GM12891 (cell line): ENCODE measurements at regions not wholly inside any gene's neighbourhood (a gene's known extent, or its start where the extent isn't known, plus 50 kb on each side); places are given as distances from the start of the nearest gene placed in this dataset.

Experiments used
- DNase-seq: peaks from one replicate; pipeline ENCODE4 v3.0.0; 2011; ENCODE audit warnings: low spot score; ENCODE audit not compliant: insufficient read length
- FAIRE-seq: peaks from 2 replicates; lab custom pipeline; 2011; peaks lifted over from hg19 to GRCh38; lab: Jason Lieb, UNC
- PAX5 ChIP-seq: IDR thresholded peaks from 2 replicates; pipeline ENCODE4 v1.6.1; 2011; ENCODE audit warnings: low read length, moderate library complexity, mild to moderate bottlenecking; ENCODE audit not compliant: insufficient read depth, severe bottlenecking
- POLR2A ChIP-seq: IDR thresholded peaks from 2 replicates; pipeline ENCODE4 v1.6.1; 2011; ENCODE audit warnings: low read depth, low read length, control low read depth
- POLR2AphosphoS5 ChIP-seq: IDR thresholded peaks from 2 replicates; pipeline ENCODE4 v1.6.1; 2011; ENCODE audit warnings: low read depth, low read length, control low read depth
- POU2F2 ChIP-seq: IDR thresholded peaks from 2 replicates; pipeline ENCODE4 v1.6.1; 2011; ENCODE audit warnings: low read depth, mild to moderate bottlenecking, control low read depth, low read length, moderate library complexity
- SPI1 ChIP-seq: IDR thresholded peaks from 2 replicates; pipeline ENCODE4 v1.6.1; 2011; ENCODE audit warnings: low read depth, low read length, control low read depth
- TAF1 ChIP-seq: IDR thresholded peaks from 2 replicates; pipeline ENCODE4 v1.6.1; 2011; ENCODE audit warnings: low read depth, low read length, control low read depth

- TF ChIP-seq POLR2AphosphoS5 = no peak
- no peak for TF ChIP-seq SPI1
- no peak for TF ChIP-seq POLR2A
- no peak for TF ChIP-seq POU2F2
- TF ChIP-seq PAX5 = no peak
- TF ChIP-seq TAF1 = no peak
- FAIRE-seq (no peak), DNase-seq (no peak)
Measured at GRCh38 chr14:46381674-46382073, 269.9 kb downstream of the RPL10L start.

- FAIRE-seq = no peak
- no peak for DNase-seq
- TF ChIP-seq TAF1 = no peak
- no peak for TF ChIP-seq POU2F2
- no peak for TF ChIP-seq POLR2AphosphoS5
- no peak for TF ChIP-seq SPI1
- TF ChIP-seq POLR2A = no peak
- no peak for TF ChIP-seq PAX5
Measured at GRCh38 chr14:46378248-46378647, 273.3 kb downstream of the RPL10L start.

DNA sequence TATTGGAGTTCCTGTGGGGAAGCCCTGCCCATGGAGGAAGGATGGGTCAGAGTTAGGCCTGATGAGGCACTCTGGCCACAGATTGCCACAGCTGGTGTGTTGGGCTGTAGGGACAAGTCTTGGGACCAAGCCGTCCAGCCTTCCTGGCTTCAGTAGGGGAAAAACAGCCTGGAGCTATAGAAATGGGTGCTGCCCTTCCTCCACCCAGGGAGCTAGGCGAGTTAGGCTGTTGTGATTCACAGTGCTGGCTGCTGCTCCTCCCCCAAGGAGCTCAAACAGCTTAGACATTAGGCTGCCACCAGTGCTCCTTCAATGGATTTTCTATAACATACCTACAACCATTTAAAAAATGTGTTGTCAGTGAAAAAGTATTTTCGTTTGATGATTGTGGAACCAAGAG lies 274.3 kb downstream of the RPL10L start:
- TF ChIP-seq SPI1 = no peak
- no peak for TF ChIP-seq POU2F2
- TF ChIP-seq POLR2A = no peak
- no peak for TF ChIP-seq TAF1
- no peak for TF ChIP-seq PAX5
- no peak for TF ChIP-seq POLR2AphosphoS5
- no peak for FAIRE-seq
- no peak for DNase-seq

- DNase-seq = no peak
Measured at GRCh38 chr14:46369391-46369790, 282.2 kb downstream of the RPL10L start.

DNA sequence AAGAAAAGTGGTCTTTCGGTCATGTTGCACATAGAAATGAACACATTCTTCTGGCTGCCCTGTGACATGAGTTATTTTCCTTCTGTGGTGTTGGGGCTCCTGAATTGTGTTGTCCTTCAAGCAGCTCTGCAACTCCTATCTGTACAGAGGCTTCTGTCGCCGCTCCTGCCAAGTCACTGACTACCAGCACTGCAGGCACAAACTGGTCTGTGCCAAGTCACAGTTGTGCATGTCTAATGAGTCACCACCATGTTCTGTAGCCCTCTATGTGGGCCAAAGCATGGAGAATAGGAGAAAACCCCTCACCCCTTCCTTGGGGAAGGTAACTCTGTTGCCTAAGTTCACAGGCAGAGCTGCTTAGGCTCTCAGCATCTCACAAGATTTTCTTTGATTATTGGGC lies 283.3 kb downstream of the RPL10L start:
- DNase-seq (no peak), FAIRE-seq (no peak)
- TF ChIP-seq PAX5 (no peak), SPI1 (no peak), POLR2A (no peak), POLR2AphosphoS5 (no peak), POU2F2 (no peak), TAF1 (no peak)

More at GRCh38 chr14:46369391-46369790, 282.2 kb downstream of the RPL10L start:
- FAIRE-seq = no peak
- TF ChIP-seq POLR2AphosphoS5 = no peak
- no peak for TF ChIP-seq SPI1
- no peak for TF ChIP-seq PAX5
- no peak for TF ChIP-seq TAF1
- no peak for TF ChIP-seq POLR2A
- TF ChIP-seq POU2F2 = no peak

GRCh38 chr14:46352844-46353243 lies 298.7 kb downstream of the RPL10L start:
- no peak for FAIRE-seq
- no peak for DNase-seq

GRCh38 chr14:46344327-46344937 lies 307.1 kb downstream of the RPL10L start:
- no peak for FAIRE-seq
- DNase-seq = no peak

More at GRCh38 chr14:46352844-46353243, 298.7 kb downstream of the RPL10L start:
- no peak for TF ChIP-seq POU2F2
- TF ChIP-seq POLR2AphosphoS5 = no peak

GRCh38 chr14:46325777-46326176 lies 325.8 kb downstream of the RPL10L start:
- TF ChIP-seq POLR2AphosphoS5 = no peak
- TF ChIP-seq POU2F2 = no peak
- TF ChIP-seq TAF1 = no peak
- TF ChIP-seq PAX5 = no peak
- no peak for TF ChIP-seq POLR2A
- no peak for TF ChIP-seq SPI1
- DNase-seq (no peak), FAIRE-seq (no peak)

More at GRCh38 chr14:46344327-46344937, 307.1 kb downstream of the RPL10L start:
- TF ChIP-seq TAF1 (no peak), PAX5 (no peak), POLR2A (no peak), POU2F2 (no peak)

DNA sequence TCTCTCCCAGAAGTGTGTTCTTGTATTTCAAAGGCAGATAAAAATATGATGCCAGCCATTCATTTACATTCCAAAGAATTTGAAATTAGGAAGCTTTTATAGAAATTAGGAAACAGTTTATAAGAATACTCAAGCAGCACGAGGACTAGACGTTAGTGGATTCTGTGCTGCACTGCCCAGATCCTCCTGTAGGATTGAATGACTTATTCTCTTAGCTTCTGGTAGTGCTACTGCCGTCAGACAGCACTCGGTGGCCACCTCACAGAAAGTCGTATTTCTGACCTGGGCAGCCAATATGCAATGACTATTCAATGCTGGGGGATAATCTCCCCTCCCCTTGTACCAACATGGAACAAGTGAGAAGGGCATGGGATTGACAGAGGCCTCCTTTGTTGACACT lies 326.4 kb downstream of the RPL10L start:
- FAIRE-seq (no peak), DNase-seq (no peak)
- TF ChIP-seq POLR2AphosphoS5 = no peak
- no peak for TF ChIP-seq TAF1
- TF ChIP-seq PAX5 = no peak
- no peak for TF ChIP-seq SPI1
- TF ChIP-seq POU2F2 = no peak
- TF ChIP-seq POLR2A = no peak

DNA sequence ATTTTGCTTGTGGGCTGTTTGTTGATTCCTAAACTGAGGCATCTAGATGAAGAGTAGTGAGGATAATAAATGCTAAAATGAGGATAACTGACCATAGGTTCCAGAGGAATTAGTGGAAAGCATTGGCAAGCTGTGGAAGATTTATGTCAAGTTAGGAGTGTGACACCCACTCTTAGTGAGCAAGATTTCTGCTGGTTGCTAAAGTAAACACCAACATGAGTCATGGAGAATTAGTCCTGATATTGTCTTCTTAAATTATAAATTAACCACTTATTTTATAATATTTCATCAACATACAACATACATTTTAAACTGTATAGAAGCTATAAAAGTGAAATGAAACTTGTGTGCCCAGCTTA lies 328.2 kb downstream of the RPL10L start:
- FAIRE-seq (no peak), DNase-seq (no peak)
- TF ChIP-seq SPI1 = no peak
- TF ChIP-seq TAF1 = no peak

DNA sequence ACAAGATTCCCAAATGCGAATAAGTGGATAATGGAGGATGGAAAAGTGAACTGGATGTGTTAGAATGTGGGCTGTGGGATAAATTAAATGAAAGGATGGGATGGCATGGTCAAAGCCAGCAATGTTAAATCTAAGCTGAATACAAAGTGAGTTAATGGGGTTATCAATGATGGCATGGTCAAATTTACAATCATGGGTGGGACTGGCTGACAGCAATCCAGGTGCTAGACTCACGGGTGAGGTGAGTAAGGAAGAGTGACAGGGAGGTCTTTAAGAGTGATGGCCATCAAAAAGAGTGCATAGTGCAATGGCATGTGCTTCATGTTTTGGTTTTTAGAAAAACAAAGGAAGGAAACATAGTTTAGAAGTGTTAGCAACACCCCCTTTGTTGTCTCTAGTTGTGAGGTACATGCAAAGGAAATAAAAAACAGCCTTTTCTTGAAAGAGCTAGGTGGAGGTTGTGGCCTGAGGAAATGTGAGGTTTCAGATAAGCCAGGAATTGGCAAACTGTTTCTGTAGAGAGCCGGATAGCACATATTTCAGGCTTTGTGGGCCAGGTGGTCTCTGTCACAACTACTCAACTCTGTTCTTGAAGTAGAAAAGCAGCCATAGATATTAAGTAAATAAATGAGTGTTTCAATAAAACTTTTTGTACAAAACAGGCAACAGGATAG lies 328.7 kb downstream of the RPL10L start:
- DNase-seq = no peak
- no peak for FAIRE-seq
- TF ChIP-seq POU2F2 (no peak), TAF1 (no peak)
